Fibroblast of skin of left biceps (primary cell): ENCODE measurements at regions not wholly inside any gene's neighbourhood (a gene's known extent, or its start where the extent isn't known, plus 50 kb on each side); places are given as distances from the start of the nearest gene placed in this dataset.

Source experiments
- DNase-seq, 2 experiments: peaks; one replicate each; pipeline ENCODE4 v3.0.0-alpha.2; 2013; ENCODE audit warnings: low read depth in 2 of 2

DNA sequence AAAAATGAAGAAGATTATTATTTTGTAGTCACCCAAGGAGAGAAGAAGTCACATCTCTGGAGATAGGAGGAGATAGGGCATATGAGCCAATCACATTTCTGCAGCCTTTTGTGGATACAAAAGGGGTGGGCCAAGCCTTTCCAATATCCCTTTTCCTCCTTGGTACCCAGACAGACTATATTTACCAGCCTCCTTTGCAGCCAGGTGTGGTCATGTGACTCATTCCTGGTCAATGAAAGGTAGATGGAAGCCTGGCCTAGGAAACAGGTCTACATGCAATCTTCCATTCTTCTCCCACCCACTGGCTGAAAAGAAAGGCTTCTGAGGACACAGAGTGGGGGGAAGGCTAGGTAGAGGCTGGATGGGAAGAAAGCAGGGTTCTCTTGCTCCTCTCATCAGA, 58.1 kb upstream of the ERG start:
- DNase-seq = no peak

DNA sequence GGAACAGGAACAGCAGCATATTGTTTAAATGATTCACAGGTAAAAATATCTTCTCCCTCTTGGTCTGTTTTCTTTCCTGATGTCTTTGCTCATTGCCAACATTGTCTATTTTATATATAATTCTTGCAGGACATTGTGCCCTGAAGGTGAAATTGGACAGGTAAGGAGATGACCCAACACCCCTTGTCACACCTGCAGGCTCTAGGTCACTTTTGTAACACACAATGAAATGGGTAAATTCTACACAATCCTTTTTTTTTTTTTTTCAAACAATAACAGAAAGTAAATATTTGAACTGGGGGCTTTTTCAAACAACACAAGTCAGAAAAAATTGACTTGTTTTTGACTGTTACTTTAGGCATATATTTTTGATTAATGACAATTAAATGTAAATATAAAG, 62.9 kb upstream of the ERG start:
- DNase-seq = no peak

- no peak for DNase-seq
Measured at GRCh38 chr21:38561613-38562581, 63.6 kb upstream of the ERG start.

GRCh38 chr21:38567335-38567969, 69.2 kb upstream of the ERG start:
- DNase-seq = peak; percentile 85 to 88

- no peak for DNase-seq
Measured at GRCh38 chr21:38567970-38568360, 69.7 kb upstream of the ERG start.

GRCh38 chr21:38569733-38570132, 71.5 kb upstream of the ERG start:
- no peak for DNase-seq

GRCh38 chr21:38570596-38570995, 72.3 kb upstream of the ERG start:
- peak in 1 of 2 experiments; percentile 6 for DNase-seq

GRCh38 chr21:38574895-38575575, 76.8 kb upstream of the ERG start:
- DNase-seq = no peak

- DNase-seq = no peak
Measured at GRCh38 chr21:38577887-38578286, 79.6 kb upstream of the ERG start.

DNA sequence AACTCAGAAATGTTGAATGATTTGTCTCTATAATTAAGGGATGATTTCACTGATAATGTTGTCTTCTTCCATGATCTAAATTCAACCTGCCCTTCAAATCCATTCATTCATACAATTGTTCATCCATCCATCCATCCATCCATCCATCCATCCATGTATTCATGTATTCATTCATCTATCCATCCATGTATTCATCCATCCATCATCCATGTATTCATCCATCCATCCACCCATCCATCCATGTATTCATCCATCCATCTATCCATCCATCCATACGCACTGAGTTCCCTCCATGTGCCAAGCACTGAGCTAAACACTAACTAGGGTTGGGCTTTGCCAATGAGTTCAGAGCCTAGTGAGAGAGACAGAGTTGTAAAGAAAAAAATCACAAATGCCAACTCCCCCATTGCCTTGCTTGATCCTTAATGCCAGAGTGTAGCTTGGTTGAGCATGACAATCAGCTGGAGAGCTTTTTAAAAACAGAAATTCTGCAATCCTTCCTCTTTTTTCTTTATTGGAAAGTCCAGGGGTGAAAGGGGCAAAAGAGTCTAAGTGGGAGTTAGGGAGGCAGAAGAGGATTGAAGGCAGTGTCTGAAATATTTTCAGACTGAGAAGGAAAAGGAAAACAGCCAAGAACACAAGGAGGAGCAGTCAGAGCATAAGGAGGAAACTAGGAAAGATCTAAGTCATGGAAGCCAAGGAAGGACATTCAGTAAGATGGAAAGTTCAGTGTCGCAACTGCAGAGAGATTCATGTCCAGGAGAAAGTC, 92.4 kb upstream of the ERG start:
- DNase-seq = no peak

GRCh38 chr21:38591218-38591537, 92.9 kb upstream of the ERG start:
- no peak for DNase-seq

DNA sequence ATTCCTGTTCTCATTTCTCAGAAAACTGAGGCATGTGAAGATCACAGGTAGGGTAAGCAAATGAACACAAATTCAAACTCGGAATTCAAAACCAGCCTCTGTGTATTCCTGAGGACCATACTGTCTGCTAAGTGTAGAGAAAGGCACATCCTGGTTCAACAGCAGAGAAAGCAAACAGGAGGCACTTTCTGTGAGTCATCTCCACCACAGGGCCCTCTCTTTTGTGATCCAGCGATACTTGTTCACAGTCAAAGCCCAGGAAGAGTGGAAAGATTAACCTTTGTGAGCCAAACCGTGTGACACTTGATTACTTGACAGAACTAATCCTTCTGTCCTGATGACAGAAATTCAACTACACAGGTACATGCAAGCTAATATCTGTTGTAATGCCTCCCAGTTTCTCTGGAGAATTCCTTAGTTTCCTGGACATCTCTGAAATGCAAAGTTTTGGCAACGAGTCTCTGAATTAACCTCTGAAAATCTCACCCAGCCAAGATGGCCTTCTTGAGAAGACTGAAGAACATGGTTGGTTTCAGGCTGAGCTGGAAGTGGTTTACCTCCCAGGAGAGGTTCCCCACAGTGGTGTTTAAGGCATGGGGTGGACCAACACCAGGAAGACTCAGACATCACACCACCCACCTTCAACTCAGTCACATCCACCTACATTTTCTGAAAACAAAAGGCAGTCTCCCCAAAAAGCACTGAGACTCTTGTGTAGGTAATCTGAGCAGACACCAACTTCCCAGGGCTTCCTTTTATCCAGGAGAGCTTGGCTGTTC, 98.2 kb upstream of the ERG start:
- DNase-seq = no peak

DNA sequence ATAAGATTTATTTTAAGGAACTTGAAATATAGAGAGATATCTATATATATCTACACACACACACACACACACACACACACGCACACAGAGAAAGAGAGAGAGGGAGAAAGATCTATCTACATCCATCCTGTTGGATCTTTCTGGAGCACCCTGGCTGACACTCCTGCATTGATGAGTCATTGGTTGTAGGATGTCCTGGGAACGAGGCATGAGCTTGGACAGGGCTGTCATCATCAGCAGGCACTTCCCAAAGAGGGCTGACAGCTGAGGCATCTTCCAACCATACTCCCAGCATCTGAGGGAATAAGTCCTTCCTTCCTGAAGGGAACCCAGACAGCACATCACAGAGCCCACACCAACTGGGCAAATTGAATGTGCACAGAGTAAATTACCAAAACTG, 99.1 kb upstream of the ERG start:
- DNase-seq = no peak

GRCh38 chr21:38598413-38598812, 100.1 kb upstream of the ERG start:
- no peak for DNase-seq

DNA sequence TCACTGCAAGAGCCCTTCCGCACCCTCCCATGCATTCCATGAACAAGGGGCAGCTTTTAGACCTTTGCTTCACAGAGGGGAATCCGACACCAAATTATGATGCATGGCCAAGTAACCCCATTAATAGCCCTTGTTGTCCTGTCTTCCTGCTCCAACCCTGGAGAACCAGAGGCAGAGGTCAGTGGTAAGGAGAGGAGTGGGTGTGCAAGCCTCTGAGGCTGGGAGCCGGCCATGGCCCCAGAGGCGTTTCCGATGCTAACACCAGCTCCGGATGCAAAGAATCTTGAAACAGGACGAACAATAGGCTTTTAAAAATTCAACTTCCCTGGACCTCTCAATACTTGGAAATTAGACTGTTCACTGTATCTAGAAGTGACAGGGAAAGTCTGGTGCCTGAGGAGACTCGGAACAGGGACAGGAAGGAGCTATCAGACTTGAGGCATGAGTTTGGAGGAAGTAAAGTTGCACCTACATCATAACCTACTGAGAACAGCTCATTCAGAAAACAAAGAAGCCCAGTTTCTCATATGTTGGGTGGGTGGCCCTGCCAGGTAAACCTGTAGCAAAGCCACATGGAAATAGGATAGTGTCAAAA, 101.2 kb upstream of the ERG start:
- DNase-seq = no peak

DNA sequence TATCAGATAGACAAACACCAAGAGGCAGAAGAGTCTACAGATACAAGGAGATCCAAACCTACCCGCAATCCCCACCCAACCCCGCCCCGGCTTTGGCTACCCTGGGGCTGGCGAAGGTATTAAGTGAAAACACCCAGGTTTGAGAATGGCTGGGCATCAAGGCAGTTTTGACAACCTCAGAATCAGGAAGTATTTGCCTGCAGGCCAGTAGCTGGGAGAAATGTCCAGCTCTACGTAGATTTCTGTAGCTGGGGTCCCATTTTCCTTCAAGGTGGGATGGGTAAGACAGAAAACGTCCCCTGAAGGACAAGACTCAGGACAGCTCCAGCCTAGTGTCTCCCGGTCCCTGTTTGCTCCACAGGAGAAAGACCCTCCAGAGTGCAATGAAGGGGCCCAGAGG, 101.8 kb upstream of the ERG start:
- no peak for DNase-seq

GRCh38 chr21:38605236-38605635, 107.0 kb upstream of the ERG start:
- DNase-seq = no peak

GRCh38 chr21:38609580-38609979, 111.3 kb upstream of the ERG start:
- no peak for DNase-seq

DNA sequence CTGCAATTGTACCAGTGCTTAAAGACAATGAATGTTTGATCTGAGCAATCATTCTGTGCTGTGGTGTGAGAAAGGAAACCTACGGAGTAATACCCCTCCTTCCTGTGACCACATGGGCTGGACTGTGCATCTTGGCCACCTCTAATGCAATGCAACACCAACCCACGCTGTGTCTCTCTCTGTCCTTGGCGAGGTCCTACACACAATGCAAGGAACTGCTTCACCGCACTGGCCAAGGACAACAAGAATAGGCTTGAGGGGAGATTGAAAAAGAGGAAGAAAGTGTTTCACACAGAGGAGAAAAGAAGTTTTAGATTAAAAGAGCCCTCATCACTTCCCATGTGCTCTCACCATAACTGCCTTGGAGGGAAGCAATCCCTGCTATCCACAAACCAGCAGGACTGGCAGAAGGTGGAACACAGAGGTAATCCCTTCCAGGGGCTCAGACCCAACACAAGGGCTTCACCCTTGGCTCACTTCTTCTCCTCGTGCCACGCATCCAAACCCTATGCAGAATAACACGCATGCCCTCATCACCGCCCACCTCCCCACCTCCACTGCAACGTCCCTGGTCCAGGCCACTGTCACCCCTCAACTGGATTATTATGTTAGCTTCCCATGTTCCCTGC, 112.5 kb upstream of the ERG start:
- DNase-seq = no peak

- DNase-seq = no peak
Measured at GRCh38 chr21:38611277-38611676, 113.0 kb upstream of the ERG start.
